PC-9 (cell line): ENCODE measurements at regions not wholly inside any gene's neighbourhood (a gene's known extent, or its start where the extent isn't known, plus 50 kb on each side); places are given as distances from the start of the nearest gene placed in this dataset.

Experiments used
- CTCF ChIP-seq: fragments of 200-600 bp; sonication (generic); conservative IDR thresholded peaks from 2 replicates; pipeline ENCODE4 v1.6.1; 2017; ENCODE audit warnings: mixed run types, antibody characterized with exemption, mild to moderate bottlenecking, moderate library complexity
- EZH2 ChIP-seq: fragments of 200-600 bp; sonication (generic); IDR thresholded peaks from 2 replicates; pipeline ENCODE4 v1.8.0; 2017; ENCODE audit warnings: antibody characterized with exemption, low read depth

- TF ChIP-seq CTCF (no peak), EZH2 (no peak)
Observed at GRCh38 chr3:167095976-167096375, 284.1 kb downstream of the ZBBX start.
